ENCODE measurements at regions not wholly inside any gene's neighbourhood (a gene's known extent, or its start where the extent isn't known, plus 50 kb on each side); places are given as distances from the start of the nearest gene placed in this dataset.

DNA sequence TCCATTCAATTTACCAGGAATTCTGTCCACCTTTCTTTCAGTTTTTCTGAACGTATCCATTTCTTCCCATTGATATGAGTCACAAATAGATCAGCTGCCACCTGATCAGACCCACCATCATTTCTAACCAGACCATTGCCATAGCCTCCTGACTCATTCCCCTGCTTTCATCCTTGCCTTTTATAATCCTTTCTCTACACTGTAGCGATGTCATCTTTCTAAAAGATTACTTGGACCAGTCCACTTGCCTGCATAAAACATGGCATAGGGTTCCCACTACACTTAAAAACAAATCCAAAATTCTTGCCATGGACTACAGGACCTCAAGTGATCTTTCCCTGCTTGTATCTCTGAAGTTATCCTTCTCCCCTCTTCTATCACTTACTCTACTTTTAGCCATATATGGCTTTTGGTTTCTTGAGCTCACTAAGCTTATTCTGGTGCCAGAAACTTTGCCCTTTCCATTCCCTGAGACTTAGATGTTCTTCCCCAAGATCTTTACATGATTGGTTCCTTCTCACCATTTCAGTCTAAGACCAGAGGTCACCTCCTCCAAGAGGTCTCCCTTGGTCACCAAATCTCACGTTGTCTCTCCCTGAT, 149.5 kb upstream of the KRR1 start:
- TF ChIP-seq EZH2 (IDR thresholded peaks at IDR 0.05; ENCODE audit: insufficient read depth, poor library complexity, severe bottlenecking), result no peak
- TF ChIP-seq EZH2phosphoT487 (IDR thresholded peaks at IDR 0.05; ENCODE audit: insufficient read depth, low read depth), result no peak
